ENCODE measurements at regions not wholly inside any gene's neighbourhood (a gene's known extent, or its start where the extent isn't known, plus 50 kb on each side); places are given as distances from the start of the nearest gene placed in this dataset.

- TF ChIP-seq SPEN (CRISPR knock-in tag; IDR thresholded peaks at IDR 0.05; ENCODE audit: low read depth) (no peak), ATF2 (CRISPR knock-in tag; IDR thresholded peaks at IDR 0.05) (no peak), MAFG (CRISPR knock-in tag; IDR thresholded peaks at IDR 0.05) (no peak), ZNF75D (CRISPR knock-in tag; IDR thresholded peaks at IDR 0.05; ENCODE audit: borderline replicate concordance) (no peak), TFE3 (CRISPR knock-in tag; IDR thresholded peaks at IDR 0.05) (no peak), TSC22D2 (CRISPR knock-in tag; IDR thresholded peaks at IDR 0.05; ENCODE audit: borderline replicate concordance) (no peak), KLF9 (CRISPR knock-in tag; IDR thresholded peaks at IDR 0.05; ENCODE audit: low read depth) (no peak), PTBP1 (IDR thresholded peaks at IDR 0.05; ENCODE audit: low read depth, low read length, poor library complexity, severe bottlenecking) (no peak), ZNF577 (CRISPR knock-in tag; IDR thresholded peaks at IDR 0.05; ENCODE audit: borderline replicate concordance, low read depth) (no peak), ZHX1 (CRISPR knock-in tag; IDR thresholded peaks at IDR 0.05; ENCODE audit: low read depth) (no peak), RBM39 (IDR thresholded peaks at IDR 0.05; ENCODE audit: low read depth, low read length, poor library complexity, severe bottlenecking) (no peak), FOXO1 (CRISPR knock-in tag; IDR thresholded peaks at IDR 0.05) (no peak), STAT6 (CRISPR knock-in tag; IDR thresholded peaks at IDR 0.05; ENCODE audit: borderline replicate concordance) (no peak), ZNF703 (CRISPR knock-in tag; IDR thresholded peaks at IDR 0.05; ENCODE audit: borderline replicate concordance) (no peak), ZNF362 (CRISPR knock-in tag; IDR thresholded peaks at IDR 0.05; ENCODE audit: borderline replicate concordance) (no peak)
Measured at GRCh38 chr5:167447466-167448375, 843.7 kb upstream of the WWC1 start (continued).
